Neutrophil (primary cell): ENCODE measurements at regions not wholly inside any gene's neighbourhood (a gene's known extent, or its start where the extent isn't known, plus 50 kb on each side); places are given as distances from the start of the nearest gene placed in this dataset.

ENCODE experiments used
- H3K27ac ChIP-seq: fragments of 200-600 bp; sonication (generic); 2 replicates; pipeline ENCODE4 v1.5.1; 2016; ENCODE audit warnings: mild to moderate bottlenecking, moderate library complexity
- H3K27me3 ChIP-seq: fragments of 200-600 bp; sonication (generic); 2 replicates; pipeline ENCODE4 v1.6.0; 2016; ENCODE audit warnings: mild to moderate bottlenecking
- H3K36me3 ChIP-seq: fragments of 200-600 bp; sonication (generic); 2 replicates; pipeline ENCODE4 v1.5.1; 2017
- H3K4me1 ChIP-seq, 2 experiments: fragments of 200-600 bp in 1 of 2; sonication (generic) in 1 of 2; 1 replicate in 1 of 2; 2 replicates in 1 of 2; pipeline versions ENCODE4 v1.5.1 to v1.6.1; 2013 to 2016; ENCODE audit warnings: low read depth in 1 of 2, low read length in 1 of 2, mild to moderate bottlenecking in 1 of 2, moderate library complexity in 1 of 2; ENCODE audit not compliant: control insufficient read depth in 1 of 2, insufficient read depth in 1 of 2
- H3K4me3 ChIP-seq, 2 experiments: fragments of 200-600 bp in 1 of 2; sonication (generic) in 1 of 2; 1 replicate in 1 of 2; 2 replicates in 1 of 2; pipeline ENCODE4 v1.5.1; 2013 to 2016; ENCODE audit warnings: low read depth in 1 of 2, low read length in 1 of 2, mild to moderate bottlenecking in 1 of 2, moderate library complexity in 1 of 2
- H3K9me3 ChIP-seq: fragments of 200-600 bp; sonication (generic); 2 replicates; pipeline ENCODE4 v1.5.1; 2016
- TF ChIP-seq, protein P1 (sequence below): fragments of 200-600 bp; sonication (generic); IDR thresholded peaks from 2 replicates; pipeline ENCODE4 v1.5.1; 2016; ENCODE audit warnings: antibody characterized with exemption

GRCh38 chr20:4358552-4358951 lies 109.5 kb upstream of the ADRA1D start:
- no peaks in the 10 kb centered on the region for H3K27me3 ChIP-seq
- H3K4me1 ChIP-seq = no peaks in the 10 kb centered on the region
- no peaks in the 10 kb centered on the region for H3K36me3 ChIP-seq
- TF ChIP-seq, protein P1, sequence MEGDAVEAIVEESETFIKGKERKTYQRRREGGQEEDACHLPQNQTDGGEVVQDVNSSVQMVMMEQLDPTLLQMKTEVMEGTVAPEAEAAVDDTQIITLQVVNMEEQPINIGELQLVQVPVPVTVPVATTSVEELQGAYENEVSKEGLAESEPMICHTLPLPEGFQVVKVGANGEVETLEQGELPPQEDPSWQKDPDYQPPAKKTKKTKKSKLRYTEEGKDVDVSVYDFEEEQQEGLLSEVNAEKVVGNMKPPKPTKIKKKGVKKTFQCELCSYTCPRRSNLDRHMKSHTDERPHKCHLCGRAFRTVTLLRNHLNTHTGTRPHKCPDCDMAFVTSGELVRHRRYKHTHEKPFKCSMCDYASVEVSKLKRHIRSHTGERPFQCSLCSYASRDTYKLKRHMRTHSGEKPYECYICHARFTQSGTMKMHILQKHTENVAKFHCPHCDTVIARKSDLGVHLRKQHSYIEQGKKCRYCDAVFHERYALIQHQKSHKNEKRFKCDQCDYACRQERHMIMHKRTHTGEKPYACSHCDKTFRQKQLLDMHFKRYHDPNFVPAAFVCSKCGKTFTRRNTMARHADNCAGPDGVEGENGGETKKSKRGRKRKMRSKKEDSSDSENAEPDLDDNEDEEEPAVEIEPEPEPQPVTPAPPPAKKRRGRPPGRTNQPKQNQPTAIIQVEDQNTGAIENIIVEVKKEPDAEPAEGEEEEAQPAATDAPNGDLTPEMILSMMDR = no peak
- no peak overlapping the region for H3K27ac ChIP-seq
- no peak overlapping the region for H3K4me3 ChIP-seq
- H3K9me3 ChIP-seq = no peaks in the 10 kb centered on the region

GRCh38 chr20:4352348-4352747 lies 103.3 kb upstream of the ADRA1D start:
- Histone ChIP-seq H3K4me1 (no peaks in the 10 kb centered on the region), H3K4me3 (no peak overlapping the region), H3K36me3 (no peaks in the 10 kb centered on the region), H3K9me3 (no peaks in the 10 kb centered on the region), H3K27me3 (no peaks in the 10 kb centered on the region), H3K27ac (no peak overlapping the region)
- TF ChIP-seq, protein P1 = no peak

DNA sequence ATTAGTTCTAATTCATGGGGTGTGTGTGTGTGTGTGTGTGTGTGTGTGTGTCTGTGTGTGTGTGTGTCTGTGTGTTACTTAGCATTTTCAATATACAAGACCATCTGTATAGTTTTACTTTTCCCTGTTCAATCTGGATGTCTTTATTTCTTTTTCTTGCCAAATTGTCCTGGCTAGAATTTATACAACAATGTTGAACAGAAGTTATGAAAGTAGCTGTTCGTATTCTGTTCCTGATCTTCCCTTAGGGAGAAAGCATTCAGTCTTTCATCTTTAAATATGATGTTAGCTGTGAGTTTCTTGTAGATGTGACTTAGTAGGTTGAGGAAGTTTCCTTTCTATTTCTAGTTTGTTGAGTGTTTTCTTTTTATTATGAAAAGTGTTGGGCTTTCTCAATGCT lies 101.0 kb upstream of the ADRA1D start:
- TF ChIP-seq, protein P1 = no peak
- H3K9me3 ChIP-seq = no peaks in the 10 kb centered on the region
- H3K27me3 ChIP-seq = no peaks in the 10 kb centered on the region
- H3K36me3 ChIP-seq = no peaks in the 10 kb centered on the region
- no peak overlapping the region for H3K4me3 ChIP-seq
- no peak overlapping the region for H3K27ac ChIP-seq
- no peaks in the 10 kb centered on the region for H3K4me1 ChIP-seq

GRCh38 chr20:4344670-4345069 lies 95.6 kb upstream of the ADRA1D start:
- Histone ChIP-seq H3K36me3 (no peaks in the 10 kb centered on the region), H3K27ac (no peak overlapping the region), H3K4me1 (no peaks in the 10 kb centered on the region), H3K9me3 (no peaks in the 10 kb centered on the region), H3K4me3 (no peak overlapping the region), H3K27me3 (peaks cover 19% of the 10 kb centered on the region)
- TF ChIP-seq, protein P1 = no peak

GRCh38 chr20:4342609-4343008 lies 93.5 kb upstream of the ADRA1D start:
- no peaks in the 10 kb centered on the region for H3K4me1 ChIP-seq
- no peak overlapping the region for H3K27ac ChIP-seq
- TF ChIP-seq, protein P1 = no peak
- H3K9me3 ChIP-seq = no peaks in the 10 kb centered on the region
- peaks cover 19% of the 10 kb centered on the region for H3K27me3 ChIP-seq
- no peaks in the 10 kb centered on the region for H3K36me3 ChIP-seq
- H3K4me3 ChIP-seq = no peak overlapping the region
